Kidney (tissue), 13 donors: ENCODE measurements at regions not wholly inside any gene's neighbourhood (a gene's known extent, or its start where the extent isn't known, plus 50 kb on each side); places are given as distances from the start of the nearest gene placed in this dataset.

Experiments
- DNase-seq, 5 donors: peaks; one replicate each; pipeline ENCODE4 v3.0.0-alpha.2; 2013 to 2020
- FAIRE-seq: peaks from 2 replicates; lab custom pipeline; 2012; peaks lifted over from hg19 to GRCh38; lab: Jason Lieb, UNC
- H3K27ac ChIP-seq, 2 donors: one replicate each; pipeline ENCODE4 v1.7.0; 2013; ENCODE audit warnings: low read depth in 2 of 2, low read length in 2 of 2, inconsistent platforms in 1 of 2
- H3K27me3 ChIP-seq: one replicate; pipeline ENCODE4 v1.7.1; 2013; ENCODE audit warnings: low read length, inconsistent platforms; ENCODE audit not compliant: control insufficient read depth, insufficient read depth
- H3K36me3 ChIP-seq, 3 donors: one replicate each; pipeline versions ENCODE4 v1.7.0 to v1.7.1; 2013; ENCODE audit warnings: low read length in 3 of 3, control low read depth in 1 of 3, inconsistent platforms in 1 of 3; ENCODE audit not compliant: insufficient read depth in 3 of 3, control insufficient read depth in 2 of 3
- H3K4me1 ChIP-seq, 3 donors: one replicate each; pipeline versions ENCODE4 v1.7.0 to v1.7.1; 2013; ENCODE audit warnings: low read length in 3 of 3, inconsistent platforms in 1 of 3, low read depth in 1 of 3; ENCODE audit not compliant: control insufficient read depth in 2 of 3, insufficient read depth in 2 of 3
- H3K4me3 ChIP-seq, 3 donors: one replicate each; pipeline versions ENCODE4 v1.7.0 to v1.8.1; 2013; ENCODE audit warnings: low read length in 3 of 3, control low read depth in 1 of 3, inconsistent platforms in 1 of 3
- H3K9ac ChIP-seq, 3 donors: one replicate each; pipeline versions ENCODE4 v1.7.0 to v1.7.1; 2013; ENCODE audit warnings: low read length in 3 of 3, control low read depth in 1 of 3, inconsistent platforms in 1 of 3
- H3K9me3 ChIP-seq, 3 donors: one replicate each; pipeline versions ENCODE4 v1.7.0 to v1.7.1; 2013; ENCODE audit warnings: low read length in 3 of 3, control low read depth in 1 of 3, inconsistent platforms in 1 of 3; ENCODE audit not compliant: control insufficient read depth in 2 of 3, insufficient read depth in 1 of 3
- intact Hi-C: fragments of 100-400 bp; cut with DNase I; formaldehyde crosslinking; loops from one replicate; pipeline ENCODE4 v1.11.1; 2022
- TF ChIP-seq, protein P1 (sequence below): IDR thresholded peaks from 3 replicates; pipeline ENCODE4 v1.5.1; 2012; ENCODE audit warnings: mild to moderate bottlenecking, moderate library complexity, borderline replicate concordance; ENCODE audit not compliant: insufficient read depth; ENCODE audit errors: extremely low read depth
- donor health status: control.
- donor health status: control.
- donor health status: control.
- donor health status: control.
- donor health status: control.
- donor health status: DM: yes; HTN: yes; CAD: no.
- donor health status: Normal renal cell carcinoma (clear cell type).

DNA sequence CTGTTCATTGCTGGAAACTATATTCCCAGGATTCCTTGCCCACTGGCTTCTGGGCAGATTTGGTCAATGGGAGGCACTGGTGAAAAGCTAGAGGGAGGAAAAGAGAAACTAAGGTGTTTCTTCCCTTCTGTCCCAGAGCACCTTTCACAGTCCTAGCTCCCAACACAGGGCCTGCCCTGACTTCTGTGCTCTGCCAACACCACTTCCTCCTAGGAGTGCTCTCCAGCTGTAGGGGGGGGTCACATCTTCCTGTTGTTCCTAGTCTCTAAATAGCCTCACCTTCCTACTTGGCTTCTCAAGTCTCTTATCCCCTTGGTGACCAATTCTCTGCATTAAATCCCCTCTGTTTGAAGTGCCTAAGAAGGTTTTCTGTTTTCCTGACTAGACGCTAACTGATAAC lies 115.4 kb downstream of the ADRB2 start:
- H3K9ac ChIP-seq, result no peak overlapping the region
- FAIRE-seq (no peak), DNase-seq (no peak)
- TF ChIP-seq, protein P1, sequence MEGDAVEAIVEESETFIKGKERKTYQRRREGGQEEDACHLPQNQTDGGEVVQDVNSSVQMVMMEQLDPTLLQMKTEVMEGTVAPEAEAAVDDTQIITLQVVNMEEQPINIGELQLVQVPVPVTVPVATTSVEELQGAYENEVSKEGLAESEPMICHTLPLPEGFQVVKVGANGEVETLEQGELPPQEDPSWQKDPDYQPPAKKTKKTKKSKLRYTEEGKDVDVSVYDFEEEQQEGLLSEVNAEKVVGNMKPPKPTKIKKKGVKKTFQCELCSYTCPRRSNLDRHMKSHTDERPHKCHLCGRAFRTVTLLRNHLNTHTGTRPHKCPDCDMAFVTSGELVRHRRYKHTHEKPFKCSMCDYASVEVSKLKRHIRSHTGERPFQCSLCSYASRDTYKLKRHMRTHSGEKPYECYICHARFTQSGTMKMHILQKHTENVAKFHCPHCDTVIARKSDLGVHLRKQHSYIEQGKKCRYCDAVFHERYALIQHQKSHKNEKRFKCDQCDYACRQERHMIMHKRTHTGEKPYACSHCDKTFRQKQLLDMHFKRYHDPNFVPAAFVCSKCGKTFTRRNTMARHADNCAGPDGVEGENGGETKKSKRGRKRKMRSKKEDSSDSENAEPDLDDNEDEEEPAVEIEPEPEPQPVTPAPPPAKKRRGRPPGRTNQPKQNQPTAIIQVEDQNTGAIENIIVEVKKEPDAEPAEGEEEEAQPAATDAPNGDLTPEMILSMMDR, result no peak
- no peaks in the 10 kb centered on the region for H3K36me3 ChIP-seq
- no peaks in the 10 kb centered on the region for H3K27me3 ChIP-seq
- H3K9me3 ChIP-seq, result no peaks in the 10 kb centered on the region
- no peaks in the 10 kb centered on the region for H3K4me1 ChIP-seq
- H3K27ac ChIP-seq, result no peak overlapping the region
- intact Hi-C loops, result no loop called here
- no peak overlapping the region for H3K4me3 ChIP-seq

DNA sequence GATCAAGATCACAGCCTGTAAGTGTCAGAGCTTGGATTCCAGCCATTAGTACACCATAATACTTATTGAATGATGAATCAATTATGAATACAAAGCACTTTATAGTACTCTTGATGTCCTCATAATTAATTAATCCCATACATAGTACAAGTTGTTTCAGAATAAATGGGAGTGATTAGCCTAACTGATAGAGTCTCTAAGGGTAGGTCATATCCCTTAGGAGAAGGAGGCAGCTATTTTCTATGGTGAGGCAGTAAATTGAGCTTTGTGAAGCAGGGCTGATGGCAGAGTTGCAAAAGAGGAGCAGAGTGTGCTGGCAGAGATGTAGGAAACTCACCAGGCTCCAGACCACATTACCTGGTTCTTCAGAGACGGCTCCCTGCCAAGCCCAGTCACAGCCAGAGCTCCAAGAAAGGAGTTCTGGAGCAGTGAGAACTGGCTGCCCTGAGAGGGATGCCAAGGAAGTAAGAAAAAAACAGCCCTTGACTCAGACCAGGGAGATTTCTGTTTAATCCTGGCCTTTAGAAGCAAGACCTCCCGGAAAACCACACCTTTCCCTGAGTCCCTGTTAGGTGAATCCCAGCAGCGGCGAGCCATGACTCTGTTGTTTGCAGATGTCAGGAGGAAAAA lies 112.9 kb downstream of the SH3TC2 start:
- Histone ChIP-seq H3K9me3 (no peaks in the 10 kb centered on the region), H3K4me3 (no peak overlapping the region), H3K4me1 (no peaks in the 10 kb centered on the region), H3K9ac (no peak overlapping the region), H3K27me3 (no peaks in the 10 kb centered on the region), H3K27ac (no peak overlapping the region), H3K36me3 (no peaks in the 10 kb centered on the region)
- intact Hi-C loops, result no loop called here
- TF ChIP-seq, protein P1, result no peak
- DNase-seq (no peak), FAIRE-seq (no peak)

DNA sequence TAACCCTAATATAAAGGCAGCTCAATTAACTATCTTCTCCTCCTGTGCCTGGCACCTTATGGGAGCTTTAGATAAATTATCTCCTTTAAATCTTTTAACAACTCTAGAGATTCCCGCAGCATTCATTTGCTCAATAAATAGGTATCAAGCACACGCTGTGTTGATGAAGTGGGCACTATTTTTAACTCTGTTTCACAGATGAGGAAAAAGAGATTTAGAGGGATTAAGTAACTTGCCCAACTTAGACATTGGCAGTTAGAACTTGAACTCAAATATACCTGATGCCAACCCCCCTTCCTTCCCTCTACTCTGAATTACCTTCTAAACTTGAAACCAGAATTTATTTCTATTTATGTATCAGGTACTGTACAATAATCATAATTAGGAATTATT lies 112.4 kb downstream of the SH3TC2 start:
- H3K9ac ChIP-seq, result no peak overlapping the region
- H3K4me1 ChIP-seq, result no peaks in the 10 kb centered on the region
- no peak overlapping the region for H3K27ac ChIP-seq
- FAIRE-seq (no peak), DNase-seq (no peak)
- TF ChIP-seq, protein P1, result no peak
- no peak overlapping the region for H3K4me3 ChIP-seq
- H3K9me3 ChIP-seq, result no peaks in the 10 kb centered on the region
- H3K36me3 ChIP-seq, result no peaks in the 10 kb centered on the region
- H3K27me3 ChIP-seq, result no peaks in the 10 kb centered on the region
- intact Hi-C loops, result no loop called here

DNA sequence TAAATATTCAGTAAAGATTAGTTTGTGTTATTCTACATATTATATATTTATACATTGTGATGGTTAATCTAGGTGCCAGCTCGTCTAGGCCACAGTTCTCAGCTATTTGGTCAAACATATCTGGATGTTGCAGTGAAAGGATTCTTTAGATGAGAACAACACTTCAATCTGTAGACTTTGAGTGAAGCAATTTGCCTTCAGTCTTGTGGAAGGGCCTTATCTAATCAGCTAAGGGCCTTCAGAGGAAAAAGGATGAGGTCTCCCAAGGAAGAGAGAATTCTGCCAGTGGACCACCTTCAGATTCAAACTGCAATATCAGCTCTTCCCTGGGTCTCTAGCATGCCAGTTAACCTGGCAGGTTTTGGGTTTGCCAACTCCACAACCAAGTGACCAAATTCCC lies 112.0 kb downstream of the SH3TC2 start:
- H3K4me1 ChIP-seq, result no peaks in the 10 kb centered on the region
- FAIRE-seq (no peak), DNase-seq (no peak)
- H3K36me3 ChIP-seq, result no peaks in the 10 kb centered on the region
- no peak overlapping the region for H3K27ac ChIP-seq
- no peak overlapping the region for H3K9ac ChIP-seq
- H3K9me3 ChIP-seq, result no peaks in the 10 kb centered on the region
- intact Hi-C loops, result no loop called here
- no peak overlapping the region for H3K4me3 ChIP-seq
- no peaks in the 10 kb centered on the region for H3K27me3 ChIP-seq
- TF ChIP-seq, protein P1, result no peak
